CD4-positive, alpha-beta memory T cell (primary cell): ENCODE measurements at regions not wholly inside any gene's neighbourhood (a gene's known extent, or its start where the extent isn't known, plus 50 kb on each side); places are given as distances from the start of the nearest gene placed in this dataset.

Experiments
- CTCF ChIA-PET: fragments of 350-600 bp; sonication (Branson Sonifier 250); formaldehyde crosslinking; loops from one replicate; lab custom pipeline; 2021; ENCODE audit warnings: inconsistent platforms; ENCODE audit not compliant: partially characterized antibody; lab: Charles Lee
- POLR2A ChIA-PET: fragments of 350-600 bp; sonication (Branson Sonifier 250); formaldehyde crosslinking; loops from one replicate; lab custom pipeline; 2021; ENCODE audit not compliant: partially characterized antibody; lab: Charles Lee
- DNase-seq, 5 donors: peaks; one replicate each; pipeline versions ENCODE4 v3.0.0 to v3.0.0-alpha.2; 2020 to 2022; ENCODE audit warnings: mixed read lengths in 1 of 5
- H3K27ac ChIP-seq: one replicate; pipeline ENCODE4 v1.7.0; 2013; ENCODE audit warnings: low read depth, low read length
- H3K27me3 ChIP-seq: 2 replicates; pipeline ENCODE4 v1.7.0; 2013; ENCODE audit warnings: mild to moderate bottlenecking, low read length, moderate library complexity; ENCODE audit not compliant: insufficient read depth
- H3K36me3 ChIP-seq: 2 replicates; pipeline ENCODE4 v1.7.0; 2013; ENCODE audit warnings: mild to moderate bottlenecking, low read length, moderate library complexity; ENCODE audit not compliant: insufficient read depth
- H3K4me1 ChIP-seq: 2 replicates; pipeline ENCODE4 v1.7.0; 2013; ENCODE audit warnings: mild to moderate bottlenecking, low read length, moderate library complexity; ENCODE audit not compliant: insufficient read depth
- H3K4me3 ChIP-seq, 2 donors: one replicate each; pipeline ENCODE4 v1.7.0; 2013; ENCODE audit warnings: low read length in 2 of 2, mild to moderate bottlenecking in 1 of 2
- H3K9me3 ChIP-seq, 2 donors: one replicate each; pipeline ENCODE4 v1.7.0; 2013; ENCODE audit warnings: low read length in 2 of 2, control low read depth in 1 of 2; ENCODE audit not compliant: control insufficient read depth in 1 of 2
- H3K27ac Mint-ChIP-seq, 7 donors: one replicate each; pipeline ENCODE4 v1.8.0; 2020 to 2021; ENCODE audit warnings: mixed read lengths in 7 of 7, mild to moderate bottlenecking in 6 of 7, inconsistent platforms in 3 of 7, moderate library complexity in 3 of 7
- H3K27me3 Mint-ChIP-seq, 2 donors: one replicate each; pipeline ENCODE4 v1.8.0; 2020 to 2021; ENCODE audit warnings: mixed read lengths in 2 of 2
- H3K36me3 Mint-ChIP-seq, 2 donors: one replicate each; pipeline ENCODE4 v1.8.0; 2020 to 2021; ENCODE audit warnings: mixed read lengths in 2 of 2, inconsistent platforms in 1 of 2, mild to moderate bottlenecking in 1 of 2
- H3K4me1 Mint-ChIP-seq, 4 donors: one replicate each; pipeline ENCODE4 v1.8.0; 2020 to 2021; ENCODE audit warnings: mixed read lengths in 4 of 4, mild to moderate bottlenecking in 1 of 4
- H3K4me3 Mint-ChIP-seq, 8 donors: one replicate each; pipeline ENCODE4 v1.8.0; 2020 to 2021; ENCODE audit warnings: mixed read lengths in 8 of 8, mild to moderate bottlenecking in 7 of 8, moderate library complexity in 6 of 8, inconsistent platforms in 3 of 8
- H3K9me3 Mint-ChIP-seq, 8 donors: one replicate each; pipeline ENCODE4 v1.8.0; 2020 to 2021; ENCODE audit warnings: mixed read lengths in 8 of 8, mild to moderate bottlenecking in 5 of 8, inconsistent platforms in 3 of 8, moderate library complexity in 1 of 8
- intact Hi-C: fragments of 100-400 bp; cut with micrococcal nuclease; formaldehyde crosslinking; loops from one replicate; pipeline ENCODE4 v1.15.1; 2023

GRCh38 chr5:118692811-118693342 is 295.5 kb downstream of the DTWD2 start:
- H3K9me3 Mint-ChIP-seq: no peaks in the 10 kb centered on the region

GRCh38 chr5:118687661-118688621 is 300.4 kb downstream of the DTWD2 start:
- intact Hi-C loops: no loop called here
- H3K4me3 ChIP-seq: no peak overlapping the region
- Mint-ChIP-seq H3K27me3 (no peaks in the 10 kb centered on the region), H3K9me3 (peaks cover 0 to 4% (median 0%) of the 10 kb centered on the region in 8 donors), H3K4me3 (no peak overlapping the region), H3K4me1 (no peaks in the 10 kb centered on the region), H3K27ac (no peak overlapping the region), H3K36me3 (no peaks in the 10 kb centered on the region)
- ChIA-PET POLR2A (no interaction called here), CTCF (no interaction called here)
- DNase-seq: no peak
- H3K9me3 ChIP-seq: no peaks in the 10 kb centered on the region
- H3K4me1 ChIP-seq: no peaks in the 10 kb centered on the region
- H3K36me3 ChIP-seq: no peaks in the 10 kb centered on the region
- no peaks in the 10 kb centered on the region for H3K27me3 ChIP-seq
- H3K27ac ChIP-seq: no peak overlapping the region

More at GRCh38 chr5:118692811-118693342, 295.5 kb downstream of the DTWD2 start:
- no peak overlapping the region for H3K27ac Mint-ChIP-seq
- H3K36me3 ChIP-seq: no peaks in the 10 kb centered on the region
- no peaks in the 10 kb centered on the region for H3K36me3 Mint-ChIP-seq
- no peak overlapping the region for H3K4me3 ChIP-seq
- H3K27me3 Mint-ChIP-seq: no peaks in the 10 kb centered on the region
- no peaks in the 10 kb centered on the region for H3K9me3 ChIP-seq
- CTCF ChIA-PET: no interaction called here
- DNase-seq: no peak
- POLR2A ChIA-PET: no interaction called here
- intact Hi-C loops: no loop called here
- no peaks in the 10 kb centered on the region for H3K27me3 ChIP-seq
- no peak overlapping the region for H3K4me3 Mint-ChIP-seq
- H3K4me1 Mint-ChIP-seq: no peaks in the 10 kb centered on the region
- H3K27ac ChIP-seq: no peak overlapping the region
- H3K4me1 ChIP-seq: no peaks in the 10 kb centered on the region

GRCh38 chr5:118687100-118687499 is 301.2 kb downstream of the DTWD2 start:
- no peak overlapping the region for H3K4me3 Mint-ChIP-seq
- H3K4me1 ChIP-seq: no peaks in the 10 kb centered on the region
- no peak overlapping the region for H3K27ac Mint-ChIP-seq
- no peaks in the 10 kb centered on the region for H3K27me3 ChIP-seq
- H3K4me3 ChIP-seq: no peak overlapping the region
- H3K27me3 Mint-ChIP-seq: no peaks in the 10 kb centered on the region
- intact Hi-C loops: no loop called here
- H3K27ac ChIP-seq: no peak overlapping the region
- H3K4me1 Mint-ChIP-seq: no peaks in the 10 kb centered on the region
- ChIA-PET POLR2A (no interaction called here), CTCF (no interaction called here)
- no peaks in the 10 kb centered on the region for H3K36me3 Mint-ChIP-seq
- no peak for DNase-seq
- peaks cover 0 to 4% (median 0%) of the 10 kb centered on the region in 8 donors for H3K9me3 Mint-ChIP-seq
- H3K9me3 ChIP-seq: no peaks in the 10 kb centered on the region
- H3K36me3 ChIP-seq: no peaks in the 10 kb centered on the region

GRCh38 chr5:118681655-118682054 is 306.7 kb downstream of the DTWD2 start:
- no peaks in the 10 kb centered on the region for H3K36me3 Mint-ChIP-seq
- ChIA-PET CTCF (no interaction called here), POLR2A (no interaction called here)
- no peaks in the 10 kb centered on the region for H3K4me1 ChIP-seq
- no peaks in the 10 kb centered on the region for H3K27me3 ChIP-seq
- peaks cover 0 to 8% (median 2%) of the 10 kb centered on the region in 8 donors for H3K9me3 Mint-ChIP-seq
- intact Hi-C loops: no loop called here
- peaks cover 0 to 2% of the 10 kb centered on the region in 2 donors for H3K27me3 Mint-ChIP-seq
- no peak overlapping the region for H3K27ac Mint-ChIP-seq
- no peak overlapping the region for H3K4me3 ChIP-seq
- H3K4me3 Mint-ChIP-seq: no peak overlapping the region
- H3K9me3 ChIP-seq: no peaks in the 10 kb centered on the region
- no peak overlapping the region for H3K27ac ChIP-seq
- DNase-seq: no peak
- H3K36me3 ChIP-seq: no peaks in the 10 kb centered on the region
- no peaks in the 10 kb centered on the region for H3K4me1 Mint-ChIP-seq

GRCh38 chr5:118679264-118679940 is 308.9 kb downstream of the DTWD2 start:
- intact Hi-C loops: no loop called here
- no peak for DNase-seq
- Histone ChIP-seq H3K4me3 (no peak overlapping the region), H3K4me1 (no peaks in the 10 kb centered on the region), H3K27ac (no peak overlapping the region), H3K27me3 (no peaks in the 10 kb centered on the region), H3K36me3 (no peaks in the 10 kb centered on the region), H3K9me3 (no peaks in the 10 kb centered on the region)
- Mint-ChIP-seq H3K4me1 (no peaks in the 10 kb centered on the region), H3K9me3 (peaks cover 0 to 12% (median 4%) of the 10 kb centered on the region in 8 donors), H3K27me3 (peaks cover 0 to 2% of the 10 kb centered on the region in 2 donors), H3K27ac (no peak overlapping the region), H3K4me3 (no peak overlapping the region), H3K36me3 (no peaks in the 10 kb centered on the region)
- ChIA-PET CTCF (no interaction called here), POLR2A (no interaction called here)

GRCh38 chr5:118678746-118679145 is 309.6 kb downstream of the DTWD2 start:
- no peaks in the 10 kb centered on the region for H3K4me1 Mint-ChIP-seq
- Histone ChIP-seq H3K27ac (no peak overlapping the region), H3K27me3 (no peaks in the 10 kb centered on the region), H3K4me1 (no peaks in the 10 kb centered on the region), H3K4me3 (no peak overlapping the region), H3K9me3 (no peaks in the 10 kb centered on the region), H3K36me3 (no peaks in the 10 kb centered on the region)
- intact Hi-C loops: no loop called here
- peaks cover 0 to 15% (median 8%) of the 10 kb centered on the region in 8 donors for H3K9me3 Mint-ChIP-seq
- H3K27ac Mint-ChIP-seq: no peak overlapping the region
- ChIA-PET POLR2A (no interaction called here), CTCF (no interaction called here)
- DNase-seq: no peak
- peaks cover 0 to 2% of the 10 kb centered on the region in 2 donors for H3K27me3 Mint-ChIP-seq
- no peaks in the 10 kb centered on the region for H3K36me3 Mint-ChIP-seq
- no peak overlapping the region for H3K4me3 Mint-ChIP-seq

- Histone ChIP-seq H3K27ac (no peak overlapping the region), H3K27me3 (no peaks in the 10 kb centered on the region), H3K9me3 (no peaks in the 10 kb centered on the region), H3K4me1 (no peaks in the 10 kb centered on the region), H3K4me3 (no peak overlapping the region), H3K36me3 (no peaks in the 10 kb centered on the region)
- Mint-ChIP-seq H3K27ac (no peak overlapping the region), H3K4me3 (no peak overlapping the region), H3K27me3 (peaks cover 0 to 2% of the 10 kb centered on the region in 2 donors), H3K9me3 (peaks cover 0 to 15% (median 9%) of the 10 kb centered on the region in 8 donors), H3K4me1 (no peaks in the 10 kb centered on the region), H3K36me3 (no peaks in the 10 kb centered on the region)
- ChIA-PET POLR2A (no interaction called here), CTCF (no interaction called here)
- intact Hi-C loops: no loop called here
- DNase-seq: no peak
Observed at GRCh38 chr5:118675247-118675646, 313.1 kb downstream of the DTWD2 start.
